IMR-90 (cell line): ENCODE measurements at regions not wholly inside any gene's neighbourhood (a gene's known extent, or its start where the extent isn't known, plus 50 kb on each side); places are given as distances from the start of the nearest gene placed in this dataset.

Source experiments
- ATAC-seq: fragments of 200-7000 bp; cut with Tn5 transposase; 2 replicates; pipeline ENCODE4 v1.9.1; 2020; ENCODE audit warnings: low read depth, mild to moderate bottlenecking, moderate library complexity
- BruUV-seq: library from RNA; stranded (reverse); fragments of 400-500 nt; replicated peaks from 2 replicates; lab custom pipeline; 2021; lab: Mats Ljungman, UMichigan
- CTCF ChIA-PET: fragments of 300-600 bp; formaldehyde crosslinking; extraction: SDS; loops from one replicate; lab custom pipeline; 2021; ENCODE audit warnings: antibody characterized with exemption; lab: Yijun Ruan, JAX
- POLR2A ChIA-PET: fragments of 300-600 bp; sonication (Branson Sonifier 250); formaldehyde crosslinking; loops from one replicate; lab custom pipeline; 2022; ENCODE audit warnings: antibody characterized with exemption; ENCODE audit not compliant: unreplicated experiment; lab: Charles Lee
- DNase-seq: peaks from one replicate; pipeline ENCODE4 v3.0.0; 2013
- H2AFZ ChIP-seq: replicated peaks from 2 replicates; pipeline ENCODE3; 2013; ENCODE audit warnings: low read length, mild to moderate bottlenecking; ENCODE audit not compliant: poor library complexity
- H2AK5ac ChIP-seq: 2 replicates; pipeline ENCODE4 v1.6.1; 2013; ENCODE audit warnings: low read depth, low read length, inconsistent platforms
- H2AK9ac ChIP-seq: replicated peaks from 2 replicates; pipeline ENCODE3; 2013; ENCODE audit warnings: mild to moderate bottlenecking, low read depth, low read length, moderate library complexity; ENCODE audit not compliant: poor library complexity
- H2BK120ac ChIP-seq: 2 replicates; pipeline ENCODE4 v1.6.1; 2013; ENCODE audit warnings: low read depth, low read length, inconsistent platforms
- H2BK15ac ChIP-seq: 3 replicates; pipeline ENCODE4 v1.6.1; 2013; ENCODE audit warnings: low read depth, low read length, inconsistent platforms
- H2BK20ac ChIP-seq: 2 replicates; pipeline ENCODE4 v1.6.1; 2013; ENCODE audit warnings: low read depth, mild to moderate bottlenecking, inconsistent platforms, low read length, moderate library complexity
- H2BK5ac ChIP-seq: 2 replicates; pipeline ENCODE4 v1.6.1; 2013; ENCODE audit warnings: mild to moderate bottlenecking, low read depth, low read length, inconsistent platforms; ENCODE audit not compliant: poor library complexity, severe bottlenecking
- H3K14ac ChIP-seq: replicated peaks from 2 replicates; pipeline ENCODE4 v1.6.1; 2013; ENCODE audit warnings: low read depth, low read length, inconsistent platforms
- H3K18ac ChIP-seq: 2 replicates; pipeline ENCODE4 v1.6.1; 2013; ENCODE audit warnings: low read depth, low read length, control low read depth
- H3K23ac ChIP-seq: 2 replicates; pipeline ENCODE4 v1.6.1; 2013; ENCODE audit warnings: low read depth, low read length, inconsistent platforms
- H3K27ac ChIP-seq: 2 replicates; pipeline ENCODE4 v1.5.1; 2013; ENCODE audit warnings: mild to moderate bottlenecking, control low read depth, low read length; ENCODE audit not compliant: insufficient read depth
- H3K27me3 ChIP-seq: 2 replicates; pipeline ENCODE4 v1.6.1; 2013; ENCODE audit warnings: low read length; ENCODE audit not compliant: control insufficient read depth, insufficient read depth
- H3K36me3 ChIP-seq: 2 replicates; pipeline ENCODE4 v1.6.1; 2013; ENCODE audit warnings: low read length, mixed read lengths; ENCODE audit not compliant: control insufficient read depth, insufficient read depth
- H3K4ac ChIP-seq: 2 replicates; pipeline ENCODE4 v1.6.1; 2013; ENCODE audit warnings: low read depth, low read length, inconsistent platforms
- H3K4me1 ChIP-seq: 2 replicates; pipeline ENCODE4 v1.6.1; 2013; ENCODE audit warnings: low read length, mixed read lengths; ENCODE audit not compliant: control insufficient read depth, insufficient read depth
- H3K4me2 ChIP-seq: 2 replicates; pipeline ENCODE4 v1.6.1; 2013; ENCODE audit warnings: low read depth, mild to moderate bottlenecking, control low read depth, low read length, moderate library complexity
- H3K4me3 ChIP-seq: 2 replicates; pipeline ENCODE4 v1.5.1; 2013; ENCODE audit warnings: low read depth, mild to moderate bottlenecking, control low read depth, low read length, moderate library complexity; ENCODE audit not compliant: insufficient read depth
- H3K56ac ChIP-seq: 2 replicates; pipeline ENCODE4 v1.6.1; 2013; ENCODE audit warnings: low read length, inconsistent platforms; ENCODE audit not compliant: insufficient read depth; ENCODE audit errors: extremely low read depth
- H3K79me1 ChIP-seq, 2 experiments: 2 replicates each; pipeline ENCODE4 v1.6.1; 2013; ENCODE audit warnings: low read length in 2 of 2, inconsistent platforms in 1 of 2, low read depth in 1 of 2
- H3K9ac ChIP-seq: 2 replicates; pipeline ENCODE4 v1.6.1; 2013; ENCODE audit warnings: low read depth, low read length, control low read depth
- H3K9me1 ChIP-seq: 2 replicates; pipeline ENCODE4 v1.6.1; 2013; ENCODE audit warnings: low read length, inconsistent platforms; ENCODE audit not compliant: insufficient read depth
- H3K9me3 ChIP-seq: 2 replicates; pipeline ENCODE4 v1.6.1; 2013; ENCODE audit warnings: low read length; ENCODE audit not compliant: control insufficient read depth, insufficient read depth
- H4K20me1 ChIP-seq: 2 replicates; pipeline ENCODE4 v1.6.1; 2013; ENCODE audit warnings: low read length, inconsistent platforms; ENCODE audit not compliant: insufficient read depth
- H4K5ac ChIP-seq: 2 replicates; pipeline ENCODE4 v1.6.1; 2013; ENCODE audit warnings: mild to moderate bottlenecking, low read depth, low read length, control low read depth
- H4K8ac ChIP-seq, 2 experiments: 2 replicates each; pipeline ENCODE4 v1.6.1; 2013; ENCODE audit warnings: low read depth in 2 of 2, low read length in 2 of 2, control low read depth in 1 of 2, inconsistent platforms in 1 of 2
- H4K91ac ChIP-seq: 2 replicates; pipeline ENCODE4 v1.6.1; 2013; ENCODE audit warnings: low read depth, low read length, inconsistent platforms; ENCODE audit not compliant: insufficient read depth
- SMC3 ChIP-seq: fragments of 150-350 bp; IDR thresholded peaks from 2 replicates; pipeline ENCODE4 v1.6.1; 2016; ENCODE audit warnings: low read depth, mild to moderate bottlenecking, antibody characterized with exemption, low read length, moderate library complexity
- WGBS, 2 experiments: methylation state at CpG; one replicate each; pipeline versions ENCODE4 v1.1.5 to v1.1.7; 2013; ENCODE audit warnings: missing lambda C conversion rate in 2 of 2; ENCODE audit not compliant: insufficient read length in 1 of 2; ENCODE audit errors: extremely low coverage in 2 of 2; 5-methylcytosine and 5-hydroxymethylcytosine counted together
- dilution Hi-C: fragments of 300-500 bp; cut with HindIII; formaldehyde crosslinking; loops from one replicate; pipeline ENCODE4 v1.14.3; 2018; ENCODE audit warnings: low sequenced_read_pairs; ENCODE audit not compliant: unreplicated experiment
- in situ Hi-C: fragments of 300-500 bp; cut with MboI; formaldehyde crosslinking; loops from 3 replicates; pipeline ENCODE4 v1.14.3; 2019; ENCODE audit warnings: low sequenced_read_pairs, inconsistent platforms, mixed read lengths
- intact Hi-C: fragments of 100-400 bp; cut with micrococcal nuclease; formaldehyde crosslinking; loops from 2 replicates; pipeline ENCODE4 v1.10.0; 2022

DNA sequence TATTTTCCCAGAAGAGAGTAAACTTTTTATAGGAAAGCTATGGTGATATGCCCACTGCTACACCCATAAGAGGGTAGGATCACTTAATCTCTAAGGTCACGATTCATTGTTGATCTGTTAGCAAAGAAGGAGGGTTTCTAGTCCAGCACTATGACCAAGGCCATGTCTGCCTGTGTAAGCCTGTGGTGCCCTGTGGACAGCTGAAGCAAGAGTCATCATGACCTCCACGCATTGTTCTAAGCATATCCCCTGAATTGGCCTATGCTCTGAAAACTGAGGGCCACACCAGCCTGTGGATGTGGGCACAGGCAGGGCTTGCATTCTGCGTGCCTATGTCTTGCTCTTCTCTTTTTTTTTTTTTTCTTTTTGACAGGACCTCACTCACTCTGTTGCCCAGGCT, 89.8 kb upstream of the SMIM21 start:
- dilution Hi-C loops, result no loop called here
- ATAC-seq (no peak), DNase-seq (no peak)
- Histone ChIP-seq H3K36me3 (no peaks in the 10 kb centered on the region), H4K91ac (no peak overlapping the region), H3K4me1 (no peaks in the 10 kb centered on the region), H3K9me1 (no peaks in the 10 kb centered on the region), H2BK20ac (no peak overlapping the region), H3K4ac (no peak overlapping the region), H3K9me3 (peaks cover 10% of the 10 kb centered on the region; the same call in 1 of the 2 replicates), H2AK5ac (no peak overlapping the region), H4K20me1 (no peaks in the 10 kb centered on the region), H3K4me2 (no peak overlapping the region), H3K79me1 (no peaks in the 10 kb centered on the region), H2BK5ac (no peak overlapping the region), H3K18ac (no peak overlapping the region), H2AFZ (no peak overlapping the region), H4K5ac (no peak overlapping the region), H2BK120ac (no peak overlapping the region), H3K27me3 (peaks cover 1% of the 10 kb centered on the region), H3K56ac (no peak overlapping the region), H3K27ac (no peak overlapping the region), H3K9ac (no peak overlapping the region), H2BK15ac (no peak overlapping the region), H2AK9ac (no peak overlapping the region), H3K4me3 (no peak overlapping the region), H4K8ac (no peak overlapping the region), H3K23ac (no peak overlapping the region), H3K14ac (no peak overlapping the region)
- ChIA-PET POLR2A (no interaction called here), CTCF (no interaction called here)
- no TSS peak for BruUV-seq
- intact Hi-C loops, result no loop called here
- WGBS, 2 experiments, result 100% methylated on average over 1 of the region's 3 CpGs; no CpG with 5 or more reads in 1 of the 2 experiments
- TF ChIP-seq SMC3, result no peak
- in situ Hi-C loops, result no loop called here
